G401 (cell line): ENCODE measurements at regions not wholly inside any gene's neighbourhood (a gene's known extent, or its start where the extent isn't known, plus 50 kb on each side); places are given as distances from the start of the nearest gene placed in this dataset.
A peak's percentile ranks its signal among the peaks of the same experiment; 100 is the strongest.
"Not testable (repeated sequence)": the region's sequence is repeated elsewhere in the genome, so short reads cannot be mapped to it uniquely, and the experiment has no call there.

ENCODE experiments used
- DNase-seq: peaks from one replicate; pipeline ENCODE4 v3.0.0-alpha.2; 2015; ENCODE audit warnings: low spot score
- in situ Hi-C: cut with HindIII; loops from 2 replicates; pipeline ENCODE4 v1.10.0; 2016; ENCODE audit warnings: low sequenced_read_pairs, mixed read lengths

- in situ Hi-C loops: no loop called here
Measured at GRCh38 chr15:87649175-87649574, 607.4 kb downstream of the NTRK3 start.

GRCh38 chr15:87648278-87648677, 608.3 kb downstream of the NTRK3 start:
- in situ Hi-C loops: no loop called here
- no peak for DNase-seq

More at GRCh38 chr15:87649175-87649574, 607.4 kb downstream of the NTRK3 start:
- DNase-seq: no peak

- DNase-seq: no peak
- in situ Hi-C loops: no loop called here
Measured at GRCh38 chr15:87645723-87646122, 610.8 kb downstream of the NTRK3 start.

- in situ Hi-C loops, DNase-seq: not testable (repeated sequence)
Measured at GRCh38 chr15:87642997-87643396, 613.5 kb downstream of the NTRK3 start.

- DNase-seq: no peak
- in situ Hi-C loops: no loop called here
Measured at GRCh38 chr15:87639305-87640011, 617.1 kb downstream of the NTRK3 start.

GRCh38 chr15:87638554-87639083, 617.9 kb downstream of the NTRK3 start:
- in situ Hi-C loops: no loop called here

GRCh38 chr15:87634361-87634760, 622.2 kb downstream of the NTRK3 start:
- no peak for DNase-seq
- in situ Hi-C loops: no loop called here

More at GRCh38 chr15:87638554-87639083, 617.9 kb downstream of the NTRK3 start:
- DNase-seq: peak; percentile 6

GRCh38 chr15:87633525-87633924, 623.0 kb downstream of the NTRK3 start:
- no peak for DNase-seq
- in situ Hi-C loops: no loop called here

GRCh38 chr15:87632364-87632763, 624.2 kb downstream of the NTRK3 start:
- DNase-seq: no peak

GRCh38 chr15:87631775-87632174, 624.8 kb downstream of the NTRK3 start:
- no peak for DNase-seq
- in situ Hi-C loops: no loop called here

More at GRCh38 chr15:87632364-87632763, 624.2 kb downstream of the NTRK3 start:
- in situ Hi-C loops: no loop called here

GRCh38 chr15:87631093-87631492, 625.4 kb downstream of the NTRK3 start:
- in situ Hi-C loops: no loop called here

GRCh38 chr15:87628311-87628710, 628.2 kb downstream of the NTRK3 start:
- in situ Hi-C loops: no loop called here
- DNase-seq: no peak

More at GRCh38 chr15:87631093-87631492, 625.4 kb downstream of the NTRK3 start:
- no peak for DNase-seq

- in situ Hi-C loops: no loop called here
- no peak for DNase-seq
Measured at GRCh38 chr15:87626860-87627259, 629.7 kb downstream of the NTRK3 start.

- in situ Hi-C loops: no loop called here
- DNase-seq: no peak
Measured at GRCh38 chr15:87623832-87624231, 632.7 kb downstream of the NTRK3 start.

GRCh38 chr15:87620393-87620792, 636.1 kb downstream of the NTRK3 start:
- in situ Hi-C loops: no loop called here
- no peak for DNase-seq

GRCh38 chr15:87619161-87619960, 637.2 kb downstream of the NTRK3 start:
- no peak for DNase-seq
- in situ Hi-C loops: no loop called here

GRCh38 chr15:87618203-87618725, 638.3 kb downstream of the NTRK3 start:
- in situ Hi-C loops: no loop called here
- DNase-seq: no peak

- in situ Hi-C loops: no loop called here
- no peak for DNase-seq
Measured at GRCh38 chr15:87614704-87615103, 641.8 kb downstream of the NTRK3 start.

- DNase-seq: no peak
Measured at GRCh38 chr15:87610366-87610765, 646.2 kb downstream of the NTRK3 start.

GRCh38 chr15:87609894-87610293, 646.6 kb downstream of the NTRK3 start:
- DNase-seq: no peak
- in situ Hi-C loops: no loop called here

More at GRCh38 chr15:87610366-87610765, 646.2 kb downstream of the NTRK3 start:
- in situ Hi-C loops: no loop called here
